Left lung (tissue), 4 donors: ENCODE measurements at regions not wholly inside any gene's neighbourhood (a gene's known extent, or its start where the extent isn't known, plus 50 kb on each side); places are given as distances from the start of the nearest gene placed in this dataset.

Experiments used
- ATAC-seq: fragments of 200-7000 bp; cut with Tn5 transposase; one replicate; pipeline ENCODE4 v1.9.1; 2020; ENCODE audit warnings: moderate library complexity
- DNase-seq, 4 donors: peaks; one replicate each; pipeline ENCODE4 v3.0.0-alpha.2; 2013 to 2020
- H3K27ac ChIP-seq, 2 donors: fragments of 200-600 bp; sonication (generic) in 1 of 2; one replicate each; pipeline versions ENCODE4 v1.5.0 to v1.8.0; 2020 to 2021
- H3K27me3 ChIP-seq, 2 donors: fragments of 200-600 bp; sonication (generic) in 1 of 2; one replicate each; pipeline versions ENCODE4 v1.5.0 to v1.8.0; 2020 to 2021
- H3K36me3 ChIP-seq, 2 donors: fragments of 200-600 bp; sonication (generic) in 1 of 2; one replicate each; pipeline versions ENCODE4 v1.5.0 to v1.8.0; 2020 to 2021
- H3K4me1 ChIP-seq, 2 donors: fragments of 200-600 bp; one replicate each; pipeline ENCODE4 v1.8.0; 2021
- H3K4me3 ChIP-seq, 2 donors: fragments of 200-600 bp; sonication (generic) in 1 of 2; one replicate each; pipeline versions ENCODE4 v1.5.0 to v1.8.0; 2020 to 2021; ENCODE audit warnings: mild to moderate bottlenecking in 1 of 2
- H3K9me3 ChIP-seq, 2 donors: fragments of 200-600 bp; sonication (generic) in 1 of 2; one replicate each; pipeline versions ENCODE4 v1.5.0 to v1.8.0; 2020 to 2021
- CTCF ChIP-seq, 2 donors: fragments of 200-600 bp; sonication (generic) in 1 of 2; IDR thresholded peaks; one replicate each; pipeline versions ENCODE4 v1.5.0 to v1.8.0; 2021; ENCODE audit warnings: antibody characterized with exemption in 2 of 2
- intact Hi-C, 2 donors: fragments of 100-400 bp; cut with DNase I; formaldehyde crosslinking; loops; one replicate each; pipeline versions ENCODE4 v1.11.2 to v1.14.2; 2022
- donor health status: DM: no; HTN: yes; CAD: no.
- donor health status: DM: no; HTN: no; CAD: no.

- H3K27me3 ChIP-seq = no peaks in the 10 kb centered on the region
- peaks cover 0 to 2% of the 10 kb centered on the region in 2 donors for H3K9me3 ChIP-seq
- TF ChIP-seq CTCF (IDR thresholded peaks at IDR 0.05) = no peak
- intact Hi-C loops = no loop called here
- H3K27ac ChIP-seq = no peak overlapping the region
- ATAC-seq (no peak), DNase-seq (no peak)
- H3K4me1 ChIP-seq = no peaks in the 10 kb centered on the region
- H3K4me3 ChIP-seq = no peak overlapping the region
- no peaks in the 10 kb centered on the region for H3K36me3 ChIP-seq
Observed at GRCh38 chr3:28758115-28758514, 409.5 kb upstream of the AZI2 start.

GRCh38 chr3:28761375-28761774 is 412.8 kb upstream of the AZI2 start:
- ATAC-seq = no peak
- H3K36me3 ChIP-seq = no peaks in the 10 kb centered on the region
- H3K4me1 ChIP-seq = no peaks in the 10 kb centered on the region
- H3K27me3 ChIP-seq = no peaks in the 10 kb centered on the region
- H3K4me3 ChIP-seq = no peak overlapping the region
- no peak for DNase-seq
- intact Hi-C loops = no loop called here
- no peak for TF ChIP-seq CTCF (IDR thresholded peaks at IDR 0.05)
- no peaks in the 10 kb centered on the region for H3K9me3 ChIP-seq
- H3K27ac ChIP-seq = no peak overlapping the region

- H3K9me3 ChIP-seq = peaks cover 0 to 19% of the 10 kb centered on the region in 2 donors
- no peaks in the 10 kb centered on the region for H3K36me3 ChIP-seq
- H3K4me1 ChIP-seq = no peaks in the 10 kb centered on the region
- no peaks in the 10 kb centered on the region for H3K27me3 ChIP-seq
- intact Hi-C loops = no loop called here
- ATAC-seq = no peak
- TF ChIP-seq CTCF (IDR thresholded peaks at IDR 0.05) = no peak
- no peak for DNase-seq
- H3K4me3 ChIP-seq = no peak overlapping the region
- no peak overlapping the region for H3K27ac ChIP-seq
Observed at GRCh38 chr3:28765194-28765593, 416.6 kb upstream of the AZI2 start.

- no peaks in the 10 kb centered on the region for H3K36me3 ChIP-seq
- H3K27ac ChIP-seq = no peak overlapping the region
- DNase-seq (no peak), ATAC-seq (no peak)
- no peaks in the 10 kb centered on the region for H3K4me1 ChIP-seq
- H3K27me3 ChIP-seq = no peaks in the 10 kb centered on the region
- TF ChIP-seq CTCF (IDR thresholded peaks at IDR 0.05) = no peak
- intact Hi-C loops = no loop called here
- H3K9me3 ChIP-seq = peaks cover 0 to 51% of the 10 kb centered on the region in 2 donors
- no peak overlapping the region for H3K4me3 ChIP-seq
Observed at GRCh38 chr3:28768439-28768838, 419.8 kb upstream of the AZI2 start.

GRCh38 chr3:28777806-28778475 is 429.3 kb upstream of the AZI2 start:
- Histone ChIP-seq H3K27me3 (no peaks in the 10 kb centered on the region), H3K36me3 (no peaks in the 10 kb centered on the region), H3K27ac (no peak overlapping the region), H3K9me3 (peaks cover 0 to 6% of the 10 kb centered on the region in 2 donors), H3K4me1 (no peaks in the 10 kb centered on the region), H3K4me3 (no peak overlapping the region)
- no peak for TF ChIP-seq CTCF (IDR thresholded peaks at IDR 0.05)
- ATAC-seq = no peak
- intact Hi-C loops = no loop called here
- DNase-seq = no peak
